Keratinocyte (primary cell): ENCODE measurements at regions not wholly inside any gene's neighbourhood (a gene's known extent, or its start where the extent isn't known, plus 50 kb on each side); places are given as distances from the start of the nearest gene placed in this dataset.

Experiments
- EZH2 ChIP-seq: IDR thresholded peaks from one replicate; pipeline ENCODE4 v1.6.1; 2012; ENCODE audit warnings: inconsistent platforms, mild to moderate bottlenecking, low read length, moderate library complexity
- TF ChIP-seq, protein P1 (sequence below), 3 experiments: IDR thresholded peaks in 1 of 3; conservative IDR thresholded peaks in 1 of 3; optimal IDR thresholded peaks in 1 of 3; 2 replicates in 2 of 3; 3 replicates in 1 of 3; pipeline versions ENCODE3 to v1.5.1; 2011; ENCODE audit warnings: low read length in 3 of 3, mild to moderate bottlenecking in 3 of 3, moderate library complexity in 2 of 3, control low read depth in 1 of 3, inconsistent platforms in 1 of 3; ENCODE audit not compliant: insufficient read depth in 2 of 3; ENCODE audit errors: extremely low read depth in 1 of 3

DNA sequence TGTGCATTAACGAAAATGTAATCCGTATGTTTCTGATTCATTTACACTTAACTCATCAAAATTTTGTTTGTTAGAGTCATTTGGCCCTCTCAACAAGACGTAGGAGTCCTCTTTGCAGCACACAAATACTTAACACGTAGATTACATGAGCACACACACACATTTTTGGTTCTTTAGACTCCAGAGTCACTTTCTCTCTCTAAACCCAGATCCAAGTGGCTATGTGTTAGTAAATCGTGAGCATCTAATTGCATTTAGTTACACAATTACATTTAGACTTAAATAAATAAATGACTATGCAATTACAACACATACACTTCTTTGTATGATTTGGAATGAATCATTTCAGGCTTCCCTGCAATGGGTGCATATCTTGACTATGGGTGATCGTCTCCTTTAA, 109.0 kb upstream of the GREM2 start:
- TF ChIP-seq, protein P1, sequence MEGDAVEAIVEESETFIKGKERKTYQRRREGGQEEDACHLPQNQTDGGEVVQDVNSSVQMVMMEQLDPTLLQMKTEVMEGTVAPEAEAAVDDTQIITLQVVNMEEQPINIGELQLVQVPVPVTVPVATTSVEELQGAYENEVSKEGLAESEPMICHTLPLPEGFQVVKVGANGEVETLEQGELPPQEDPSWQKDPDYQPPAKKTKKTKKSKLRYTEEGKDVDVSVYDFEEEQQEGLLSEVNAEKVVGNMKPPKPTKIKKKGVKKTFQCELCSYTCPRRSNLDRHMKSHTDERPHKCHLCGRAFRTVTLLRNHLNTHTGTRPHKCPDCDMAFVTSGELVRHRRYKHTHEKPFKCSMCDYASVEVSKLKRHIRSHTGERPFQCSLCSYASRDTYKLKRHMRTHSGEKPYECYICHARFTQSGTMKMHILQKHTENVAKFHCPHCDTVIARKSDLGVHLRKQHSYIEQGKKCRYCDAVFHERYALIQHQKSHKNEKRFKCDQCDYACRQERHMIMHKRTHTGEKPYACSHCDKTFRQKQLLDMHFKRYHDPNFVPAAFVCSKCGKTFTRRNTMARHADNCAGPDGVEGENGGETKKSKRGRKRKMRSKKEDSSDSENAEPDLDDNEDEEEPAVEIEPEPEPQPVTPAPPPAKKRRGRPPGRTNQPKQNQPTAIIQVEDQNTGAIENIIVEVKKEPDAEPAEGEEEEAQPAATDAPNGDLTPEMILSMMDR (optimal IDR thresholded peaks at IDR 0.05 in 1 of 3, IDR thresholded peaks at IDR 0.05 in 1 of 3, conservative IDR thresholded peaks at IDR 0.05 in 1 of 3; ENCODE audit: extremely low read depth in 1 of 3, insufficient read depth in 2 of 3, low read length in 3 of 3), result no peak
- TF ChIP-seq EZH2, result no peak
